ENCODE measurements at regions not wholly inside any gene's neighbourhood (a gene's known extent, or its start where the extent isn't known, plus 50 kb on each side); places are given as distances from the start of the nearest gene placed in this dataset.

- no peak for DNase-seq
- H3K27ac Mint-ChIP-seq, result no peak overlapping the region
- no peak overlapping the region for H3K4me3 Mint-ChIP-seq
- no peaks in the 10 kb centered on the region for H3K36me3 Mint-ChIP-seq (ENCODE audit: low read depth)
- H3K4me1 Mint-ChIP-seq (ENCODE audit: low read depth), result no peaks in the 10 kb centered on the region
- peaks cover 11% of the 10 kb centered on the region for H3K9me3 Mint-ChIP-seq
- no peak for TF ChIP-seq CTCF (IDR thresholded peaks at IDR 0.05)
- H3K27me3 Mint-ChIP-seq (ENCODE audit: insufficient read depth), result no peaks in the 10 kb centered on the region
These were observed 98.8 kb upstream of the PDE3A start for GRCh38 chr12:20269337-20270067.

GRCh38 chr12:20270557-20270956 lies 97.8 kb upstream of the PDE3A start:
- no peaks in the 10 kb centered on the region for H3K27me3 Mint-ChIP-seq (ENCODE audit: insufficient read depth)
- H3K36me3 Mint-ChIP-seq (ENCODE audit: low read depth), result no peaks in the 10 kb centered on the region
- DNase-seq, result no peak
- H3K27ac Mint-ChIP-seq, result no peak overlapping the region
- H3K9me3 Mint-ChIP-seq, result peaks cover 4% of the 10 kb centered on the region; the same call in 1 of the 2 replicates
- no peak for TF ChIP-seq CTCF (IDR thresholded peaks at IDR 0.05)
- H3K4me1 Mint-ChIP-seq (ENCODE audit: low read depth), result no peaks in the 10 kb centered on the region
- H3K4me3 Mint-ChIP-seq, result no peak overlapping the region

- no peaks in the 10 kb centered on the region for H3K36me3 Mint-ChIP-seq (ENCODE audit: low read depth)
- no peak overlapping the region for H3K27ac Mint-ChIP-seq
- no peak for TF ChIP-seq CTCF (IDR thresholded peaks at IDR 0.05)
These were observed 96.2 kb upstream of the PDE3A start for GRCh38 chr12:20272161-20272560.

GRCh38 chr12:20272801-20273200 lies 95.5 kb upstream of the PDE3A start:
- no peak overlapping the region for H3K27ac Mint-ChIP-seq
- no peaks in the 10 kb centered on the region for H3K36me3 Mint-ChIP-seq (ENCODE audit: low read depth)
- no peaks in the 10 kb centered on the region for H3K4me1 Mint-ChIP-seq (ENCODE audit: low read depth)
- H3K27me3 Mint-ChIP-seq (ENCODE audit: insufficient read depth), result no peaks in the 10 kb centered on the region
- no peak for DNase-seq
- TF ChIP-seq CTCF (IDR thresholded peaks at IDR 0.05), result no peak
- peaks cover 4% of the 10 kb centered on the region; the same call in 1 of the 2 replicates for H3K9me3 Mint-ChIP-seq
- no peak overlapping the region for H3K4me3 Mint-ChIP-seq

More at GRCh38 chr12:20272161-20272560, 96.2 kb upstream of the PDE3A start:
- H3K9me3 Mint-ChIP-seq, result peaks cover 4% of the 10 kb centered on the region; the same call in 1 of the 2 replicates
- no peaks in the 10 kb centered on the region for H3K4me1 Mint-ChIP-seq (ENCODE audit: low read depth)
- no peak for DNase-seq
- no peak overlapping the region for H3K4me3 Mint-ChIP-seq
- no peaks in the 10 kb centered on the region for H3K27me3 Mint-ChIP-seq (ENCODE audit: insufficient read depth)

GRCh38 chr12:20274008-20274407 lies 94.3 kb upstream of the PDE3A start:
- no peak for TF ChIP-seq CTCF (IDR thresholded peaks at IDR 0.05)
- H3K27ac Mint-ChIP-seq, result no peak overlapping the region
- DNase-seq, result no peak

More at GRCh38 chr12:20274008-20274407, 94.3 kb upstream of the PDE3A start:
- no peaks in the 10 kb centered on the region for H3K27me3 Mint-ChIP-seq (ENCODE audit: insufficient read depth)
- no peaks in the 10 kb centered on the region for H3K36me3 Mint-ChIP-seq (ENCODE audit: low read depth)
- 0 out of 2 replicates have a peak, but pooled peaks cover 3% of the 10 kb centered on the region for H3K9me3 Mint-ChIP-seq
- no peak overlapping the region for H3K4me3 Mint-ChIP-seq
- no peaks in the 10 kb centered on the region for H3K4me1 Mint-ChIP-seq (ENCODE audit: low read depth)
